HUES6 (cell line): ENCODE measurements at regions not wholly inside any gene's neighbourhood (a gene's known extent, or its start where the extent isn't known, plus 50 kb on each side); places are given as distances from the start of the nearest gene placed in this dataset.

Experiments
- H3K27ac ChIP-seq: 2 replicates; pipeline ENCODE4 v1.7.0; 2013; ENCODE audit warnings: low read depth, mild to moderate bottlenecking, low read length, inconsistent platforms
- H3K27me3 ChIP-seq: 2 replicates; pipeline ENCODE4 v1.6.1; 2013; ENCODE audit warnings: low read length; ENCODE audit not compliant: control insufficient read depth, insufficient read depth
- H3K36me3 ChIP-seq: 2 replicates; pipeline ENCODE4 v1.6.1; 2013; ENCODE audit warnings: low read length; ENCODE audit not compliant: control insufficient read depth, insufficient read depth
- H3K4me1 ChIP-seq: 2 replicates; pipeline ENCODE4 v1.6.1; 2013; ENCODE audit warnings: low read length; ENCODE audit not compliant: control insufficient read depth, insufficient read depth
- H3K4me3 ChIP-seq: 2 replicates; pipeline ENCODE4 v1.5.1; 2013; ENCODE audit warnings: low read depth, low read length
- H3K9ac ChIP-seq: one replicate; pipeline ENCODE4 v1.6.1; 2013; ENCODE audit warnings: mild to moderate bottlenecking, low read length
- H3K9me3 ChIP-seq: 2 replicates; pipeline ENCODE4 v1.6.1; 2013; ENCODE audit warnings: low read depth, low read length; ENCODE audit not compliant: control insufficient read depth, insufficient read depth

GRCh38 chr16:51507286-51507685, 356.2 kb upstream of the SALL1 start:
- H3K9me3 ChIP-seq: peaks cover 17% of the 10 kb centered on the region
- no peaks in the 10 kb centered on the region for H3K36me3 ChIP-seq
- no peaks in the 10 kb centered on the region for H3K4me1 ChIP-seq
- H3K27ac ChIP-seq: no peak overlapping the region
- H3K4me3 ChIP-seq: no peak overlapping the region
- no peaks in the 10 kb centered on the region for H3K27me3 ChIP-seq
- no peak overlapping the region for H3K9ac ChIP-seq

- Histone ChIP-seq H3K27me3 (no peaks in the 10 kb centered on the region), H3K4me3 (no peak overlapping the region), H3K27ac (no peak overlapping the region), H3K4me1 (no peaks in the 10 kb centered on the region; the same call in 1 of the 2 replicates), H3K36me3 (no peaks in the 10 kb centered on the region), H3K9me3 (peaks cover 10% of the 10 kb centered on the region; the same call in 1 of the 2 replicates), H3K9ac (no peak overlapping the region)
These were observed 349.2 kb upstream of the SALL1 start for GRCh38 chr16:51500306-51500705.

GRCh38 chr16:51497541-51498211, 346.6 kb upstream of the SALL1 start:
- no peak overlapping the region for H3K9ac ChIP-seq
- H3K4me1 ChIP-seq: peaks cover 8% of the 10 kb centered on the region; the same call in 1 of the 2 replicates
- H3K27me3 ChIP-seq: no peaks in the 10 kb centered on the region
- H3K4me3 ChIP-seq: no peak overlapping the region
- H3K36me3 ChIP-seq: no peaks in the 10 kb centered on the region
- H3K27ac ChIP-seq: no peak overlapping the region
- peaks cover 10% of the 10 kb centered on the region; the same call in 1 of the 2 replicates for H3K9me3 ChIP-seq

GRCh38 chr16:51490866-51491265, 339.8 kb upstream of the SALL1 start:
- Histone ChIP-seq H3K4me3 (no peak overlapping the region), H3K4me1 (peaks cover 13% of the 10 kb centered on the region), H3K36me3 (no peaks in the 10 kb centered on the region; the same call in 1 of the 2 replicates), H3K27ac (no peak overlapping the region), H3K9me3 (peaks cover 19% of the 10 kb centered on the region), H3K9ac (no peak overlapping the region), H3K27me3 (no peaks in the 10 kb centered on the region)

GRCh38 chr16:51487880-51488279, 336.8 kb upstream of the SALL1 start:
- Histone ChIP-seq H3K27me3 (no peaks in the 10 kb centered on the region), H3K36me3 (no peaks in the 10 kb centered on the region; the same call in 1 of the 2 replicates), H3K4me1 (peaks cover 4% of the 10 kb centered on the region; the same call in 1 of the 2 replicates), H3K4me3 (no peak overlapping the region), H3K9ac (no peak overlapping the region), H3K27ac (no peak overlapping the region), H3K9me3 (peaks cover 29% of the 10 kb centered on the region)

GRCh38 chr16:51474414-51475091, 323.5 kb upstream of the SALL1 start:
- no peaks in the 10 kb centered on the region for H3K9me3 ChIP-seq
- H3K9ac ChIP-seq: no peak overlapping the region
- no peaks in the 10 kb centered on the region for H3K36me3 ChIP-seq
- H3K4me1 ChIP-seq: no peaks in the 10 kb centered on the region
- H3K4me3 ChIP-seq: no peak overlapping the region
- no peaks in the 10 kb centered on the region for H3K27me3 ChIP-seq
- H3K27ac ChIP-seq: no peak overlapping the region

- no peak overlapping the region for H3K9ac ChIP-seq
- no peaks in the 10 kb centered on the region for H3K27me3 ChIP-seq
- no peaks in the 10 kb centered on the region for H3K36me3 ChIP-seq
These were observed 322.0 kb upstream of the SALL1 start for GRCh38 chr16:51473091-51473490.

GRCh38 chr16:51470492-51470891, 319.4 kb upstream of the SALL1 start:
- Histone ChIP-seq H3K4me3 (no peak overlapping the region), H3K27ac (no peak overlapping the region), H3K4me1 (no peaks in the 10 kb centered on the region), H3K27me3 (no peaks in the 10 kb centered on the region), H3K36me3 (no peaks in the 10 kb centered on the region), H3K9ac (no peak overlapping the region), H3K9me3 (no peaks in the 10 kb centered on the region)

More at GRCh38 chr16:51473091-51473490, 322.0 kb upstream of the SALL1 start:
- no peaks in the 10 kb centered on the region for H3K9me3 ChIP-seq
- H3K27ac ChIP-seq: no peak overlapping the region
- no peaks in the 10 kb centered on the region for H3K4me1 ChIP-seq
- no peak overlapping the region for H3K4me3 ChIP-seq

- Histone ChIP-seq H3K9me3 (no peaks in the 10 kb centered on the region), H3K27ac (no peak overlapping the region), H3K4me3 (no peak overlapping the region), H3K4me1 (peaks cover 10% of the 10 kb centered on the region), H3K27me3 (no peaks in the 10 kb centered on the region), H3K36me3 (no peaks in the 10 kb centered on the region), H3K9ac (no peak overlapping the region)
These were observed 313.9 kb upstream of the SALL1 start for GRCh38 chr16:51464996-51465395.

GRCh38 chr16:51461255-51461654, 310.2 kb upstream of the SALL1 start:
- no peak overlapping the region for H3K4me3 ChIP-seq
- peaks cover 10% of the 10 kb centered on the region for H3K4me1 ChIP-seq
- no peaks in the 10 kb centered on the region for H3K27me3 ChIP-seq
- no peak overlapping the region for H3K9ac ChIP-seq
- H3K36me3 ChIP-seq: no peaks in the 10 kb centered on the region
- no peak overlapping the region for H3K27ac ChIP-seq
- no peaks in the 10 kb centered on the region for H3K9me3 ChIP-seq

GRCh38 chr16:51458356-51459140, 307.5 kb upstream of the SALL1 start:
- H3K27ac ChIP-seq: no peak overlapping the region
- peaks cover 6% of the 10 kb centered on the region for H3K4me1 ChIP-seq
- no peaks in the 10 kb centered on the region for H3K27me3 ChIP-seq
- no peak overlapping the region for H3K4me3 ChIP-seq
- H3K36me3 ChIP-seq: no peaks in the 10 kb centered on the region
- no peak overlapping the region for H3K9ac ChIP-seq
- no peaks in the 10 kb centered on the region for H3K9me3 ChIP-seq
